NCI-H187 (cell line): ENCODE measurements at regions not wholly inside any gene's neighbourhood (a gene's known extent, or its start where the extent isn't known, plus 50 kb on each side); places are given as distances from the start of the nearest gene placed in this dataset.

Experiments
- DNase-seq, 2 experiments: peaks; one replicate each; lab custom pipeline; 2025; lab: John Stamatoyannopoulos, UW

DNA sequence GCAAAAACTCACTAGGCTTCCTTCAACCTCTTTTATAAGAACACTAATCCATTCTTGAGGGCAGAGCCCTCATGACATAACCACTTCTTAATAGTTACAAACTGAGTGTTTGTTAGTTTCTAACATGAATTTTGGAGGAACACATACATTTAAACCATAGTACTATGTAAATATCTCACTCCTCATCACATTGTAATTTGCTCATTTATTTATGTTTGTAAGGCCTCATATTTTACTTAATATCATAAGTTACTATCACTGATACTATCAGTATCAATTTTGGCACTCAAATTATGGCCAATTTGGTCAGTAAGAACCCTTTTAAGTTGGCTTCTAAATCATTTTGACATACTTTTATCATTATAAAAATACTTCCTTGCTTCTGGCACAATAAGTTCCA is 603.1 kb downstream of the ZEB2 start:
- no peak for DNase-seq

DNA sequence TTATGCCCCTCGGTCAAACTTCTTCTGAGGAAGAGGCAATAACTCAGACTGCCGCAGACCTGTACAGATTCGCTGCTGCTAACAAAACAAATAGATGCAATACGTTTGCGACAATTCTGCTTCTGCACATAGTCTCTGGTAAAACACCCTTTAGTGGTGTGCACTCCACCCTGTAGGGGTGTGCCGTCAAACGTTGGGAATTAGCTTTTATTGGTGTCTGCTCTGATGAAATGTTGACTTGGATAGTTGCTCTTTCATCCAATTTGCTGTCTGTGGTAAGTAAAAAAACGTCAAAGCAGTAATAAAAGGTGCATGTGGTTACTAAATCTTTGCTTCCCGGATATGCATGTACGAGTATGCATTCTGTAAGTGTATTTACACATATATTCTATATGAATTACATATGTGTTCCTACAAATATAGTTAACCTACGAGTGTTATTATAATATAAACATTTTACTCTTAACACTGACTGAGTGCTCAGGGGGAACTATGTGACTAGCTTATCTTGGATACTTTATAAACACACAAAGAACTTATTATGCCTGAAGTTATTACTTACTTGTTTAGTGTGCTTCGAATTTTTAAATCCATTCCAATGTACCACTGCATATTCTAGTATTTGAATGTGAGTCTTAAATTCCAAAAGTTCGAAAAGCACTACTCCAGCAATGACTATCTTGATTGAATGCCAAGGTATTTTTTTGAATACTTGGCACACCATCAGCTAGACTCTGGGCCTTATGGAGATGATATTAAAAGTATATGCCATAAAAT is 610.2 kb downstream of the ZEB2 start:
- no peak for DNase-seq

DNA sequence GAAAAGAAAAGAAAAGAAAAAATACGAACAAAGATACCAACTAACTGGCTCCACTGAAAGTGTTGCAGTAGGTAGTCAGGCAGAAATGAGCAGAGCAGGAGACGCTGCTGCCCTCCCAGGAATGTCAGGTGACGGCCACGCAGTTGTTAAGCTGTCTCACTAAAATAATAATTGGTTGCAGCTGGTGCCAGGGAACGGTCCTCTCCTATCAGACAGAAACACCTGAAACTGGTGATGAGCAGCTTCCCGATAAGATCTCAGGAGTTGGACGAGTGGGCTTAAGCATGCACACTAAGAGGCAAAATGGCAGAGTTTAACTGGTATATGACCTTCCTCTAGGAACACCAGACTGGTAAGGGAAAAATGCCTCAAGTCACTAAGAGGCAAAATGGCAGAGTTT is 611.1 kb downstream of the ZEB2 start:
- DNase-seq: no peak

DNA sequence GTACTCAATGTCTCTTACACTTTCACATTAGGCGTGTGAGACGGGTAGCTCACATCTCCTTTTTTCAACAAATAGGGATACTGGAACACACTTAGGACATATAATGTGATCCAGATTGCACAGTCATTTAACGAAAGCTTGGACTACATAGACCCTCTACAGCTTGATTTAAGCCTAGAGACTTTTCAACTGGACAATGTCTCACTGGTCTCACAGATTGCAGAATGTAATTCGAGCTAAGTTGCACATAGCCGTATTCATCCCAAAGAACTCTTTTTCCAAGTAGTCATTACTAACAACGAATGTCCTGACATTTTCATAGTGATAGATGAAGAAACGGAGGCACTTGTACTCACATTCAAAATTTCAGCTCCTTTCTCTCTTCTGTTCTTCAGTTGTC is 612.1 kb downstream of the ZEB2 start:
- no peak for DNase-seq

DNA sequence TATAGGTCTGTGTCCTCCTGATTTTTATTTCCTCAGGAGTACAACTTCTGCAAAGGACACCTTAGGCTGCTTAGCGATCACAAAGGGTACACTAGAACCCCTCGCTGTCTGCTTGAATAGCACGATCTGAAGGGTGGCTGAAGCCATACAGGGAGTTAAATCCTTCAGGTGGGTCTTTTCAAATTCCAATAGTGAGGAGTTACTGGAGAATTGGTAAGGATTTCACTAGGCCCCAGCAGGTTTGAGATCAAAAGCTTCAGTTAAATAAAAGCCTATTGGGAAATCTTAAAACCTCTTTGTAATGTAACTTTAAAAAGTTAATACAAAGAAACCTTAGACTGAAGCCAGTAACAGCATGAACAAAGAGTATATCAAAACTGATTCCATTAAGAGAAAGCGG is 613.1 kb downstream of the ZEB2 start:
- DNase-seq: no peak

DNA sequence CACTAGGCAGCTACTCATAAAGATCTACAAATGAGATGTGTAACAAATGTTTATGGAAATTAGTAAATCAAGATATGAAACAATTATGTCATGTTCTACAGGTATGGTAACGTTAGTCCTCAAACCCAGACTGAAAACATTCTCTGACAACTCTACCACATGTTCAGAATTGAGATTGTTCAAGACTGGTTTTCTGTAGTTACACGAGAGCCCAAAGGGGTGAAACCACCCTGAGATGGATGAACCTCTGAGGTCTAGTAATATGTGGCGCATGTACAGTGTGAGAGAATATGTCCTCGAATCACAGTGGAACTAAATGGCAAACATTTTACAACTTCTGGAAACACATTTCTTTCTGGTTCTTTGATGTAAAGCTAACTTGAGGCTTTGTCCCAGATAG is 614.3 kb downstream of the ZEB2 start:
- DNase-seq: no peak

DNA sequence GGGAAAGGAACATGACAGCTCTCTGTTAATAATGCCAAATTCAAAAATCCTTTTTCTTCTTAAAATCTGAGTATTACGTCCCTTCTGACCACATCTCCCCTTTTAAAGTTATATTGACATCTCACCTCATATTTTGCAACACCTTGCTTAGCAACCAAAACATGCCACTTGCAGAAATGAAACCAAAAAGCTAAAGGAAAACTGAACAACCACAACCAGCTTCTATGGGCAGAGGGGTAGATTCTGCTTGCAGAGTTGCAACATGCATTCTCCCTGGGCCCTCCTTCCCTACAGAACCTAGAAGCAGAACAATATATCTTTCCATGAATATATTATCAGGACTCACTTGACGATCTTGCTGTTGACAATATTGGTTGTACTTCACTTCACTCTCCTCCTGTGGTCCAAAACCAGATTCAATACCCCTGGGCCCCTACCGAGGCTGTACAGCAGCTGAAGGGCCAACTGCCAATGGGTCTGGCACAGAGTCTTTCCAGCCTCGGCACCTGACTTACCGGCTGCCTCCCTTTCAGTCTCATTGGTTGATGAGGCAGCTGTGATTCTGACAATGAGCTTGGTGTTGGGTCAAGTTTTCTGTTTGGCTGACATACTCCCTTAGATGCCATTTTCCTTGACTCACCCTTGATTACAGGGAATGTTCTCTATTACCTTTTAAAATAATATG is 616.6 kb downstream of the ZEB2 start:
- no peak for DNase-seq

DNA sequence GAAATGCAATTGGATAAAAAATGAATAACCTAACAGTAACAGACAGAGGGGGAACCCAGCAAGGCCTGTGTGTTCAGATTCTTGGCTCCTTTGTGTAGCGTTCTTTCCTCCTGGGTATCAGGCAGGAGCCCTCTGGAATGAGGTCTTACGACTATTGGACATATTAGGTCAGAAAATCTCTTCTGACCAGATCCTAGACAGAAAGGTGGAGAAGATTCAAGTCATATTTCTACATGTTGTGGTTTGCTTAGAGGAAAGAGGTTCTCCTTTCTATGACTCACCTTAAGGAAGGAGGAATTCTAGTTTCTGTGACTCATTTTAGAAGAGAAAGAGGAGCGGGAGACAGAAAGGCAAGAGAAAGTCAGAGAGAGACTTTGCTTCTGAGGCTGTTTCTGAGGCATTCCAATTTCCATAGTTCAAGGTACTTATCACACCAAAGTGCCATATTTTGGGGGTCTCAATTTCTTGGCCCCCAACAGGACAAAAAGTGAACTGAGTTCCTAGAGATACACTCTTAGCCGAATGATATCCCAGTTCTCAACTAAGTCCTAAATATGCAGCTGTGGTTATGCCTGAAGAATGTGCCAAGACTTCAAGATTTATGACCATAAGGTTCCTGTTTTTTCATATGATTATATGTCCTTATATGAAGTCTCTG is 618.6 kb downstream of the ZEB2 start:
- no peak for DNase-seq

DNA sequence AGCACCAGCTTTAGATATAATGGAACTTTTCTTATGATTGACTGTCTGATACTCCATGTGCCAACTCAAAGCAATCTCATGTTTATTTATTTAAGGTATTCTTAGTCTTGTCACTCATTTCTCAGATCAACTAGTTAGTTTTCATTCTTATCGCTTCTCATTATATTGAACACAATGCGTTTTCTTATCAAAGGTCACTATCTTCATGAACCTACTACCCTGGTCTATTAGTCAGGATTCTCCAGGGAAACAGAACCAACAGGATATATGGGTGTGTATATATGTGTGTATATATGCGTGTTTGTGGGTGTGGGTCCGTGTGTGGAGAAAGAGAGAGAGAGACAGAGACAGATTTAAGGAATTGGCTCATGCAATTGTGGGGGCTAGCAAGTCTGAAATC is 619.9 kb downstream of the ZEB2 start:
- no peak for DNase-seq

DNA sequence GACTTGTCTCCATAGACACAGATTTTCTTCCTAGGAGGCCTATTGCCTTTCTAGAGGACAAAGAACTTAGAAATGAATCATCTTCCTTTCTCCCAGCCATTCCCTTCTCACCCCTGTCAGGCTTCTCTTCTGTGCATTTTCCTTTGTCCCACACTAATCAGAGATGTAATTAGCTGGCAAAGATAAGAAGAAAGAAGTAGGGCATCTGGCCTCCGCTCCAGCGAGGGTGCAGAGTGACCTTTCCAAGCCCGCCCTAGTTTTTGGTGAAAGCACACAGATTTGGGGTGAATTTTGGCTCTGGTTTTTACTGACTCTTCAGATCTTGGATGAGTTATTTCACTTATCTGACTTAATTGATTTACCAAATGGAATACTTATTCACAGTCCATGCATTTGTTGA is 626.5 kb downstream of the ZEB2 start:
- DNase-seq: no peak

DNA sequence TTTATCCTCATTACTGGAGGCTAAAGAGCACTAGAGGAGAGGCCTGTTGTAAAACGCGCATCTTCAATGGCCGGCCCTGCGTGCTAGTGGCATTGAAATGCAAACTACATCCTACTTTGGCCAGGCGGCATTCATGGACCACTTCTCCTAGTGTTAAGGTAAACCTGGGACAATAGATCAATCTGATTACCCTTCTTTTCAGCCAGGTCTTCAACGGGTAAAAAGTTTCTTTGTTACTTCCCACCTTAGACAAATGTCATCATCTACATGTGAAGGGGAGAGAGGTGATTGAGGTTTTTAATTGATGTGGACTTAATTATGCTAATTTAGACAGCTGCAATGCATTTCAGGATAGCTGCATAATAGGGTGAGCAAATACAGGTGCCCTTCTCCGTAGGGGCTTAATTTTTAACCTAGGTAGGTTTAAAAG is 628.0 kb downstream of the ZEB2 start:
- DNase-seq: no peak

DNA sequence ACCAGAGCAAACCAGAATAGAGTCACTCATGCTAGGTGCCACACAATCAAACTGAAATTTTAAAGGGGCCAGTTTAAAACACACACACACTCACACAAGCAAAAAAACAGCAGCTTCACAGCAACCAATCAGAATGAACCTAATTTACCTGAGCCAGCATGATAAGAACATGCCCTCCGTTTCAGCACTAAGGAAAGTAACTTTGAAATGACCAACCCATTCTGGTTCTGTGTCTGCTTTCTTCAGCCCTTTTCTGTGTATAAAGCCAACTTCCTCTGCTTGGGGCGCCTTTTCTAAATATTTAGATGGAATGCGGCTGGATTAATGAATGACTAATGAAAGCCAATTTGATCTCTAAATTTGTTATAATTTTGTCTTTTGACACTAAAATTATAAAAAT is 629.1 kb downstream of the ZEB2 start:
- DNase-seq: no peak

DNA sequence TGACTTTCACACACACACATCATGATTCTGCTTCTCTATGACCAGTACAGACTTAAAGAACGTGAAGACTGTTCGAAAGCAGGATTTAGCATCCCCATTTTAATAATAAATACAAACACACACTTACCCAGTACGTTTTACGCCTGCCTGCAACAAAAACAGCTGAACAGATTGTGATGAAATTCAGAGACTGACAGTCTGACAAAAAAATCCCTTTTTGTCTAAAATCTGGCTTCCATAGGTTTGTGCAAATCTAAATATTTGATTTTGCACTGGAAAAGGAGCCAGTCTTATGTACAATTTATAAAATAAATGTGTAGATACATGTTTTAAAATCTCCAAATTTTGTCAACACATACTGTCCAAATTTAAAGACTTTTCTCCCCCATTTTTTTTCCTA is 630.7 kb downstream of the ZEB2 start:
- DNase-seq: no peak

DNA sequence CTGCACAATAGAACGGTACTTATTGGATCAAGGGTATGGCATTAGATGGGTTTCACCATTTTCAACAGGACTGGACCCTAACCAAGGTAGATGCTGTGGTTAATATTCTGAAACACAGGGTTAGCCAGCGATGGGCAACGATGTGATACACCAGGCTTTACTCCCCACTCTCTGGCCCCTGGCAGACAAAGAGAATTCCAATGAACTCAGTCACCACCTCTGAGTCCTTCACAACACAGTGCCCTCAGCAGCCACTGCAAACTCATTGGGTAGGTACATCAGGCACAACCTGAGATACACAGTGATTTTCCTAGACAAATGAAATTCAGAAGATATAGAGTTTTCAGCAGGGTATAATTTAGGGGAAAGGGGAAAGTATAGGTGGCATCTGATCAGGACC is 634.5 kb downstream of the ZEB2 start:
- DNase-seq: no peak

DNA sequence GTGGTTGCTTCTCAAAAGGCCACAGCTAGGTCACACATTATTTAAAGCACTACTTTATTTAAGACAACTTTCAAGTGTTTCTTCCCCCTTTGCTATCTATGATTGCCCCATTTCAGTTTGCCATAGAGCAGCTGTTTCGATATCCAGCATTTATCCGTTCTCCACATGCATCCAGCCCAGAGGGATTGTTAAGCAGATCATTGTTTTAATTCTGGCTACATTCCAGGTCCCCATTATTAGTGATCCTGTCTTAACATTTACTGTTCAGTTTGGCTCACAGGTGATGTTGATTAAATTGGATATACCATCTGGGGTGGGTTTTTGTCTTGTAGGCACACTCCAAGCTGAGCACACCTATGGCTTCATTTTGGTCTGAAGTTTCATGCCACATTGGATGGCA is 638.7 kb downstream of the ZEB2 start:
- no peak for DNase-seq

DNA sequence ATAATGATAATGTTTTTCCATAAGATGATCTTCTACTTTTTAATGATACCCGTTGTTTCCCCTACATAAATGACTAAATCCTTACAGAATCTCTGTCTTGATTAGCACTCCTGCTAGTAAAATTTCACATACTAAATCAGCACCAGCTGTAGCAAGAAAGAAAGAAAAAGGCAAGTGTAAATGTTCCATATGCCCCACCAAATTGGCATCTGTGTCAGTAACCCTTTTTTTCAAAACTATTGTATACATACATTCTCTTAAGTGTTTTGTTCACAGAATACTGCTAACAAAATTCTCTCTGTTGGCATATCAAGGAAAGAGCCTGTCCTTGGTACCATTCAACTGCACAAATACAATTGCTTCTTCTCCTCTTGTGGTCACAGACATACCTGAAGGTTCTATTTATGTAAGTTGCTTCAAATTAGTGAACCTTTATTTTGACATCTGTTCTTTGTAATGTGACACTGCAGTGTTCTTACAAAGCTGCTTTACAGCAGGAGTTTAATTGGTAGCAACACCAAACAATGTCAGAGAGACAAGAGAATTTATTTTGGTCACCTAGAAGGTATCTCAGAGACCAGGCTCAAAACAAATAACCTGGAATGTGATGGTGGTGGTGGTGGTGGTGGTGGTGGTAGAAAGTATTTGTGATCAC is 641.9 kb downstream of the ZEB2 start:
- DNase-seq: peak in 1 of 2 experiments; percentile 22

DNA sequence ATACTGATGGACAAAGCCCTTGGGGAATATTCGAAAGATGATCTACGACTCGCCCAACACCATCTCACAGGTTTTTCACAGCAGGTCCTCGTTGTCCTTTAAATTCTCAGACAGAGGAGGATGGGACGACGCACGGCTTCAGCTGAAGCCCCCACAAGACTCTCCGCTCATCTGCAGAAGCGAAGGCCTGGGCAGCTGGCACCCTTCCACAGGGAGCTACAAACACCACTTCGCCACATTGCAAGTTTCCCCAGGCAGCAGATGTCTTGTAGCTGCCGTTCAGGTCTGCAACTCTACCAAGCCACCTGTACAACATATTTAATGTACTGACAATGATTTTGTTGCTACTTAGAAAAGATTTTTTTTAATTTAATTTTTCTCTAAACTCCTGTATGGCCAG is 642.9 kb downstream of the ZEB2 start:
- DNase-seq: no peak

DNA sequence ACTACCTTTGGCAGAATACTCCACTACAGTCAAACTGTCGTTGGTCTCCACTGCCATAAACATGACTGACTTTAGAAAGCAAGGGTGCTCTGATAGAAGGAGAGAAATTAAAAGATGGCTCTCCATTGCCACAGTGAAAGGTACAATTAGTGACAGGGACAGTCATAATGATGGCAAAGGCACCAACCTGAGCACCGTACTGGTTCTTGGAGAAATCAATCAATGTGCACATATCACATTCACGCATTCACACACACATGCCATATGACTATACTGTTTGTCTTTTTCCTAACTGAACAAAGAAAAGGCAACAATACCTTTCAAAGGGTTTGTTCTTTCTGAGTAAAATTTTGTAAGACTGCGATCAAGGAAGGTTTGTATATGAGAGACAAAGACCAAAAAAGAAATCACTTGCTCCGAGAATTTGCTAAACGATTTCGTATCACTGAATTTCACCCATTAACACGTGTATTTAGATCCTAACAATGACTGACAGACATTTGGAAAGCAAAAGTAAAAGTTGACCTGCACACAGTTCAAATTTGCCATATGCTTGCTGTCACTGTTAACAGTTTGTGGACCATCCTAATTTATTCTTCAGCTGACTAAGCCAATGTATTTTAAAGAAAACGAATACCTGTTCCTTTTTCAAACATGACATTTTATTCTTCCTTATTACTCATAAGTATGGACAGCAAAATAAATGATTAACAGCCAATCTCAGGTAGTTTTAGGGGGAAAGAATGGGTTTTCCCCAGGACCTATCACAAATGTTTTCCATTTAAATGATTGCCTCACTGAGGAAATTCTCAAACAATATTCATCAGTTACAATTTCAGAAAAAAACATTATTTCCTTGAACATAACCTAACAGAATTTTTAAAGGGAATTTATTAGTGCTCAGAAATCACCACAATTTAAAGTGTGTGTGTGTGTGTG is 644.4 kb downstream of the ZEB2 start:
- DNase-seq: no peak

DNA sequence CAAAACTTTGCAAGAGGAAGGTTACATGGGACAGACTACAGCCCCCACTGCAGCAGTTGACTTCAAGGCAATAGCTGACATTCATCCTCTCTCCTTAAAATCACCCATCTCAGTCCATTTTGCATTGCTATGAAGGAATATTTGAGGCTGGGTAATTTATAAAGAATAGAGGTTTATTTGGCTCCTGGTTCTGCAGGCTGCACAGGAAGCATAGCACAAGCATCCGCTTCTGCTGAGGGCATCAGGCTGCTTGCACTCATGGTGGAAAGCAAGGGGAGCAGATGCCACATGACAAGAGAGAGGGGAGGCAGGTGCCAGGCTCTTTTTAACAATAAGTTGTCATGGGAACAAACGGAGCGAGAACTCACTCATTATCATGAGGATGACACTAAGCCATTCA is 646.0 kb downstream of the ZEB2 start:
- DNase-seq: no peak

DNA sequence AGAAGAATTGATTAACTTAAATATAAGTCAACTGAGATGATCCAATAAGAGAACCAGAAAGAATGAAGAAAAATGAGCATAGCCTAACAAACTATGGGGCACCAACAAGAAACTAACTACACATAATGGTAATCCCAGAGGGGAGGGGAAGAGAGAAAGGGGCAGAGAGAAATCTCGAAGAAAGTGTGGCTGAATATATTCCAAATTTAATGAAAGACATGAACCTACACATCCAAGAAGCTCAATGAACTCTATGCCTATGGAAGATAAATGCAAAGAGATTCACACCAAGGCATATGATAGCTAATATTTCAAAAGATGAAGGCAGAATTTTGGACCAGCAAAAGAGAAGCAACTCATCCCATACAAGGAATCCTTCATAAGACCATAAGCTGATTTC is 649.2 kb downstream of the ZEB2 start:
- no peak for DNase-seq

DNA sequence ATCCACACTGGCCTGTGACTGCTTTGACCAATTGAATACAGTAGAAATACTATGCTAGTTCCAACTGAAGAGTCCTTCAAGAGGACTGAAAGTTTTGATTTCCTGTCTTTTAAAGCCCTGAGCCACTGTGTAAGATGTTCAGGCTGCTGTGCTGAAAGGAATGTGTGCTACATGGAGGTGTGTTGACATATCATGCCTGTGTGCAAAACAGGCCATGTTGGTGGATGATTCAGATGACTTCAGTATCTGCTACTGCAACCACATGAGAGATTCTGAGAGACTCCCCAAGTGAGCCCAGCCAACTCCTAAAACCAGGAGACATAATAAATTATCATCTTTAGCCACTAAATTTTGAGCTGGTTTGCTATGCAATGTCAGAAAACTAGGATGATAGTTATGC is 662.9 kb downstream of the ZEB2 start:
- DNase-seq: no peak

DNA sequence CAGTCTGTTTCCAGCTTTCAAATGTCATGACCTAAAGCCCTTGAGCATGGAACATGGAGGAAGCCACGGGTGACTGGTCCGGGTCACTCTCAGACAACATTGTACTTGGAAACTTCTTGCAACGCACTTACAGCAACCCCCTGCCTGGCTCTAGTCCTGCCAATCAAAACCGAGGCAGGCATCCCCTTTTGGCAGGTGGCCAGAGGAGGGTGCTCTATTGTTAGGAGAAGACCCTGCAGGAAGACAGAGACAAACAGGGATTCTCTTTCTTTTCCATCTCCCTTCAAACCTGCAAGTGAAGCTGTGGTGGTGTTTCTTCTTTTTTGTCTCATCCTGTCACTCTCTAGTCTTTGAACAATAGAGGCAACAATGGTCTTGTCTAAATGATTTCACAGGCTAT is 667.2 kb downstream of the ZEB2 start:
- DNase-seq: no peak
